Skeletal muscle satellite cell (primary cell): ENCODE measurements at regions not wholly inside any gene's neighbourhood (a gene's known extent, or its start where the extent isn't known, plus 50 kb on each side); places are given as distances from the start of the nearest gene placed in this dataset.
"Not testable (repeated sequence)": the region's sequence is repeated elsewhere in the genome, so short reads cannot be mapped to it uniquely, and the experiment has no call there.

Experiments used
- H3K27me3 ChIP-seq: 2 replicates; pipeline ENCODE4 v1.7.0; 2013; ENCODE audit warnings: low read length; ENCODE audit not compliant: control insufficient read depth, insufficient read depth
- H3K36me3 ChIP-seq: 2 replicates; pipeline ENCODE4 v1.7.0; 2013; ENCODE audit warnings: mild to moderate bottlenecking, control low read depth, low read length; ENCODE audit not compliant: insufficient read depth
- H3K4me1 ChIP-seq: 2 replicates; pipeline ENCODE4 v1.7.0; 2013; ENCODE audit warnings: low read length; ENCODE audit not compliant: control insufficient read depth, insufficient read depth
- H3K4me2 ChIP-seq: 2 replicates; pipeline ENCODE4 v1.7.0; 2013; ENCODE audit warnings: mild to moderate bottlenecking, low read length
- H3K4me3 ChIP-seq: 2 replicates; pipeline ENCODE4 v1.7.0; 2013; ENCODE audit warnings: low read length
- H3K9ac ChIP-seq: 2 replicates; pipeline ENCODE4 v1.7.0; 2013; ENCODE audit warnings: mild to moderate bottlenecking, low read depth, low read length, moderate library complexity
- H3K9me3 ChIP-seq: replicated peaks from 2 replicates; pipeline ENCODE4 v1.7.0; 2013; ENCODE audit warnings: mild to moderate bottlenecking, control low read depth, low read length

DNA sequence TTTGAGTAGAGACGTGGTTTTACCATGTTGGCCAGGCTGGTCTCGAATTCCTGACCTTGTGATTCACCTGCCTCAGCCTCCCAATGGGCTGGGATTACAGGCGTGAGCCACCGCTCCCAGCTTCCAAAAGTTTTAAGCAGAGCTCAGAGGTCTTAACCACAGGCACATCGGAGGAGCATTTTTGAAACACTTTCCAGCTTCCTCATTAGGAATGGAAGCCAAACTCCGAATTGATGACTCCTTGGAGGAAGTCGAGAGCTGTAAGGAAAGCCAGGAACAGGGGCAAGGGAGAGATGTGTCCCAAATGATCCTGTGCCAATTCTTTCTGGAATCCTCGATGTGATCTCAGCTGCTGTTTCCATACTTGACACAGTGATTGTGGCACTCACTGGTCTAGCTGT lies 56.2 kb upstream of the CCZ1B start:
- not testable (repeated sequence) for H3K4me2 ChIP-seq, H3K9me3 ChIP-seq, H3K27me3 ChIP-seq, H3K36me3 ChIP-seq, H3K9ac ChIP-seq, H3K4me3 ChIP-seq, H3K4me1 ChIP-seq

DNA sequence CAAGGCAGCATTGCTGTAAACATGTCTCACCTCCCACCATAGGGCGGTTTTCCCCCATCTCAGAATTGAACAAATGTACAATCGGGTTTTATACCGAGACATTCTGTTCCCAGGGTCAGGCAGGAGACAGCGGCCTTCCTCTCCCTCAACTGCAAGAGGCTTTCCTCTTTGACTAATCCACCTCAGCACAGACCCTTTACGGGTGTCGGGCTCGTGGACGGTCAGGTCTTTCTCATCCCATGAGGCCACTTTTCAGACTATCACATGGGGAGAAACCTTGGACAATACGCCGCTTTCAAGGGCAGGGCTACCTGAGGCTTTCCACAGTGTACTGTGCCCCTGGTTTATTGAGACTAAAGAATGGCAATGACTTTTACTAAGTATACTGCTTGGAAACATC lies 57.7 kb upstream of the CCZ1B start:
- not testable (repeated sequence) for H3K4me2 ChIP-seq, H3K27me3 ChIP-seq, H3K4me3 ChIP-seq, H3K4me1 ChIP-seq, H3K9ac ChIP-seq, H3K36me3 ChIP-seq, H3K9me3 ChIP-seq

DNA sequence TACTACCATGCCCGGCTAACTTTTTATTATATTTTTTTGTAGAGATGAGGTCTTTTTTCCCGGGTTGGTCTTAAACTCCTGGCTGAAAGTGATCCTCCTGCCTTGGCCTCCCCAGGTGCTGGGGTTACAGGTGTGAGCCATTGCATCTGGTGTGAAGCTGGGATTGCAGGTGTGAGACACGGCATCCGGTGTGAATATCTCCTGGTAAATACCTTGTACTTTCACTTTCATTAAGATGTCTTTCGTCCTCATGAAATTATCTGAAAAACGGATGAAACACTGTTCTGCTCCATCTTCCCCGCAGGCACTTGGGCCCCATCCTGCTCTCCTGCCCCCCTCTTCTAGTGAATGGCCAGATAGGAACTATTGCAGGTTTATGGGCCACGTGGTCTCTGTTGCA lies 60.1 kb upstream of the CCZ1B start:
- H3K36me3 ChIP-seq: no peaks in the 10 kb centered on the region
- no peak overlapping the region for H3K4me3 ChIP-seq
- H3K9me3 ChIP-seq: no peaks in the 10 kb centered on the region
- H3K4me2 ChIP-seq: no peak overlapping the region
- no peaks in the 10 kb centered on the region for H3K27me3 ChIP-seq
- no peaks in the 10 kb centered on the region for H3K4me1 ChIP-seq
- no peak overlapping the region for H3K9ac ChIP-seq

DNA sequence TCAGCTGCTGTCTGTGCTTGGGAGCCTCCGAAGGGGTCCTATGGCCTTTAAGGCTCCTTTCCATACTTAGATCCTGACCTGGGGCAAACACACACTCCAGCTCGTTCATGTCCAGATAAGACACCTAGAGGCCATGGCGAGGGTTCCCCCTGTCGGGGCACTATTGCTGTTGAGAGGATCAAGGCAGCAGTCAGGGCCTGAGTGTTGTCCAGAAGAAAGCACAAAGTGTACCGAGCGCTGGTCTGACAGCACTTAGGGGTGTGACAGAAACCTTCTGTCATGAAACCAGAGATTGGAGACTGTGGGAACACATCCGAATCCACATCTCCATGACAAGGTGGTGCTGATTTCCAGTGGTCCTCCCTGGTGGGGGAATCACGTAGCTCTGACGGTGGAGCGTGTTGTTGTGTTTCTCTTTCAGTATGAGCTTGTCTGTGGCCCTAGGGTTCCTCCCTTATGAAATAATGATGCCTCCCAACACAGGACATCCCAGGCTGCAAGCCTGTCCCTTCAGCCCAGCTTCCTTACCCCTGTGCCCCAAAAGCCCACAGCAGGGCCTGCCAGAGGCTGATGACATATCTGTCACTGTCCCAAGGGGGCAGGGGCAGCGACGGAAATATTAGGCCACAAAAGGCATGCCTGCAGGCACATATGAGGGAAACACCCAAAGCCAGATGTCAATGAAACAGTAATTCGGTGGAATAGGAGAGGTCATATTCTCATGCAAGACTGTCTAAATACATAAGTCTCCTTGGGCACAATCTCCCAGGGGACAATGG lies 62.4 kb upstream of the CCZ1B start:
- H3K9ac ChIP-seq, H3K4me2 ChIP-seq, H3K36me3 ChIP-seq, H3K9me3 ChIP-seq, H3K4me3 ChIP-seq, H3K27me3 ChIP-seq, H3K4me1 ChIP-seq: not testable (repeated sequence)

DNA sequence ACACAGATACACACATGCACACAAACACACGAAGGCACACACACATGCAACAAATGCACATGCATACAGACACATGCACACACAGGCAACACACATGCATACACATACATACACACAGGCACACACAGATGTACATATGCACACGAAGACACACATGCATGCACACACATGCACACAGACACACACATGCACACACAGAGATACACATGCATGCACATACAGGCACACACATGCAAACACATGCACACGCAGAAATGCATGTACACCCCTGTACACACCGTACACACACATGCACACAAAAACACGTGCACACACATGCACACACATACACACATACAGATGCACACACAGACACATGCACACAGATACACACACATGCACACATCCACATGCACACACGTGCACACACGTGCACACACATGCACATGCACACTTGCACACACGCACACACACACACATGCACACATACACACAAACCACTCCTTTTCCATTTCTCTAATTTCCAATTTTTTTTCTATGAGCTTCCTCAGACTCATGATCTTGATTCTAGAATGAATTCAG lies 63.3 kb upstream of the CCZ1B start:
- H3K9ac ChIP-seq: no peak overlapping the region
- no peaks in the 10 kb centered on the region for H3K27me3 ChIP-seq
- no peaks in the 10 kb centered on the region for H3K4me1 ChIP-seq
- H3K9me3 ChIP-seq: no peaks in the 10 kb centered on the region
- H3K36me3 ChIP-seq: no peaks in the 10 kb centered on the region
- H3K4me2 ChIP-seq: no peak overlapping the region
- H3K4me3 ChIP-seq: no peak overlapping the region

DNA sequence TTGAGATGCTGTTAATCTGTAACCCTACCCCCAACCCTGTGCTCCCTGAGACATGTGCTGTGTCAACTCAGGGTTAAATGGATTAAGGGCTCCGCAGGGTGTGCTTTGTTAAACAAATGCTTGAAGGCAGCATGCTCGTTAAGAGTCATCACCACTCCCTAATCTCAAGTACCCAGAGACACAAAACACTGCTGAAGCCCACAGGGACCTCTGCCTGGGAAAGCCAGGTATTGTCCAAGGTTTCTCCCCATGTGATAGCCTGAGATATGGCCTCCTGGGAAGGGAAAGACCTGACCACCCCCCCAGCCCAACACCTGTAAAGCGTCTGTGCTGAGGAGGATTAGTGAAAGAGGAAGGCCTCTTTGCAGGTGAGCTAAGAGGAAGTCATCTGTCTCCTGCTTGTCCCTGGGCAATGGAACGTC lies 76.0 kb upstream of the CCZ1B start:
- not testable (repeated sequence) for H3K9ac ChIP-seq, H3K4me3 ChIP-seq, H3K36me3 ChIP-seq, H3K27me3 ChIP-seq, H3K9me3 ChIP-seq, H3K4me1 ChIP-seq, H3K4me2 ChIP-seq

DNA sequence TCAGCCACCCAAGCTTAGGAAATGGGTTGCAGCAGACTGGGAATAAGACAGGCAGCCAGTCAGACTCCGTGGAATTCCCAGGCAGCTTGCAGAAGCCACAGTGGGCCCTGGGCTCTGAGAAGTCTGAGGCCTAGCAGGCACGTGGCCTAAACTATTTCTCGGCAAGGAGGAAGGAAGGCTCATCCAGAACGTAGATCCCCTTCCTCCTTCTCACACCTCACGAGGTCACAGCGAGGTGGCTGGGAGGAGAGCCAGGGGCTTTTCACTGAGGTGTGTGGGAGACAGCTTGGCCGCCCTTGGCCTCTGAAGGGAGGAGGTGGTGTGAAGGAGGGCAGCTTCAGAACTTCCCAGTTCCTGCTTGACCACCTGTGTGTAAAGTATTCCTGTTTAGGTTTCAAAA lies 77.2 kb upstream of the CCZ1B start:
- H3K27me3 ChIP-seq, H3K4me2 ChIP-seq, H3K4me3 ChIP-seq, H3K9ac ChIP-seq, H3K36me3 ChIP-seq, H3K9me3 ChIP-seq, H3K4me1 ChIP-seq: not testable (repeated sequence)

DNA sequence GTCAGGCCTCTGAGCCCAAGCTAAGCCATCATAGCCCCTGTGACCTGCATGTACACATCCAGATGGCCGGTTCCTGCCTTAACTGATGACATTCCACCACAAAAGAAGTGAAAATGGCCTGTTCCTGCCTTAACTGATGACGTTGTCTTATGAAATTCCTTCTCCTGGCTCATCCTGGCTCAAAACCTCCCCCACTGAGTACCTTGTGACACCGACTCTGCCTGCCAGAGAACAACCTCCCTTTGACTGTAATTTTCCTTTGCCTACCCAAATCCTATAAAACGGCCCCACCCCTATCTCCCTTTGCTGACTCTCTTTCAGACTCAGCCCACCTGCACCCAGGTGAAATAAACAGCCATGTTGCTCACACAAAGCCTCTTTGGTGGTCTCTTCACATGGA lies 77.7 kb upstream of the CCZ1B start:
- not testable (repeated sequence) for H3K4me1 ChIP-seq, H3K4me3 ChIP-seq, H3K36me3 ChIP-seq, H3K9ac ChIP-seq, H3K9me3 ChIP-seq, H3K27me3 ChIP-seq, H3K4me2 ChIP-seq

DNA sequence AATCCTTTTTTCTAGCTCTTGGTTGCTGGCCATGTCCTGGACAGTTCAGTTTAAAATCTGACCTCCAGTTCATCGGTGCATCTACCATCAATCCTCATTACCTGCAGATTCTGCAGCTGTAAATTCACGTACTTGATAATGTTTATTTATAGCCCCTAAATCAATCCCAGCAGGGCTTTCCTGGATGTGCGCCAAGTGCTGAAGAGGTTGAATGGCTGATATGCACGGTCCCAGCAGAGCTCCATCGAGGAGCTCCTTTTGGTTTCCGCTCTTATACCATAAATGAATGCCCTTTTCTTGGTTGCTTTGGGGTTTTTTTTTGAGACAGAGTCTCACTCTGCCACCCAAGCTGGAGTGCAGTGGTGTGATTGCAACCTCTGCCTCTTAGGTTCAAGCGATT lies 91.2 kb upstream of the CCZ1B start:
- H3K27me3 ChIP-seq: peaks cover 16% of the 10 kb centered on the region
- no peak overlapping the region for H3K4me2 ChIP-seq
- H3K9ac ChIP-seq: no peak overlapping the region
- no peaks in the 10 kb centered on the region for H3K9me3 ChIP-seq
- no peaks in the 10 kb centered on the region for H3K4me1 ChIP-seq
- no peaks in the 10 kb centered on the region for H3K36me3 ChIP-seq
- no peak overlapping the region for H3K4me3 ChIP-seq

DNA sequence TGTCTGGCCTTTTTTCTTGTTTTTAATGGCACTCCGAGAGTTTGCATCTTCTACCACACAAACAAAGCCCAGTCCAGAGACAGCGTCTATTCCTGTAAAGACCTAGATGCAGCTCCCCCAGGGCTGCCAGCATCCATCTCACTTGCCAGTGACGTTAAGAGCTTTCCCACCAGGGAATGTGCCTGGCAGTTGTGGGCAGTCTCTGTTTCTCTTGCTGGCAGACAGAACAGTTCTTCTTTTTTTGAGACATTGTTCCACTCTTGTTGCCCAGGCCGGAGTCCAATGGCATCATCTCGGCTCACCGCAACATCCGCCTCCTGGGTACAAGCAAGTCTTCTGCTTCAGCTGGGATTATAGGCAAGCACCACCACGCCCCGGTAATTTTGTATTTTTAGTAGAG lies 93.1 kb upstream of the CCZ1B start:
- H3K4me1 ChIP-seq, H3K4me3 ChIP-seq, H3K4me2 ChIP-seq, H3K9ac ChIP-seq, H3K36me3 ChIP-seq, H3K9me3 ChIP-seq: not testable (repeated sequence)
- H3K27me3 ChIP-seq: peaks cover 16% of the 10 kb centered on the region

DNA sequence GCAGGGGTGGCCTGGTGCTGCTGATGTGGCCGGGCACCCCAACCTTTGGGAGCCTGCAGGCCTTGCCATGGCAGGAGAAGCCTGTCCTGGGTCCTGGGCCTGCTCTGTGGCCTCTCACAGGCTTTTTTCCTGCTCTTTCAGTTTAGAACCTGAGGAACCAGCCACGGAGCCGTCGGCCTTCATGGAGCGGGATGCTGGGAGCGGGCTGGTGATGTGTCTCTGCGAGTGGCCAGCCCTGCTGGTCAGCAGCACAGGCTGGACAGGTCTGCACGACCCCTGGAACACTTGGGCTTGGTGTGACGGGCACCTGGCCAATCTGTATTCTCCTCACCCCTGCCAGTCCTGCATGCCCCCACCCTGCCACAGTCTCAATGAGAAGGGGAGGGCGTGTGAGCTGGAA lies 98.4 kb upstream of the CCZ1B start:
- not testable (repeated sequence) for H3K4me1 ChIP-seq, H3K27me3 ChIP-seq, H3K9me3 ChIP-seq, H3K4me2 ChIP-seq, H3K4me3 ChIP-seq, H3K36me3 ChIP-seq, H3K9ac ChIP-seq
